Prostate gland (tissue), 2 donors: ENCODE measurements at regions not wholly inside any gene's neighbourhood (a gene's known extent, or its start where the extent isn't known, plus 50 kb on each side); places are given as distances from the start of the nearest gene placed in this dataset.

ENCODE experiments used
- POLR2A ChIP-seq: fragments of 450-650 bp; IDR thresholded peaks from one replicate; pipeline ENCODE4 v1.6.1; 2016; ENCODE audit warnings: antibody characterized with exemption, mild to moderate bottlenecking
- POLR2AphosphoS5 ChIP-seq: sonication (generic); formaldehyde crosslinking; IDR thresholded peaks from one replicate; pipeline ENCODE4 v1.6.1; 2017; ENCODE audit warnings: antibody characterized with exemption
- TF ChIP-seq, protein P1 (sequence below), 4 experiments: fragments of 200-600 bp in 2 of 4; fragments of 450-650 bp in 2 of 4; sonication (generic) in 2 of 4; IDR thresholded peaks; 1 replicate in 3 of 4; 2 replicates in 1 of 4; pipeline ENCODE4 v1.5.1; 2016 to 2019; ENCODE audit warnings: antibody characterized with exemption in 4 of 4, mild to moderate bottlenecking in 2 of 4, moderate library complexity in 2 of 4

DNA sequence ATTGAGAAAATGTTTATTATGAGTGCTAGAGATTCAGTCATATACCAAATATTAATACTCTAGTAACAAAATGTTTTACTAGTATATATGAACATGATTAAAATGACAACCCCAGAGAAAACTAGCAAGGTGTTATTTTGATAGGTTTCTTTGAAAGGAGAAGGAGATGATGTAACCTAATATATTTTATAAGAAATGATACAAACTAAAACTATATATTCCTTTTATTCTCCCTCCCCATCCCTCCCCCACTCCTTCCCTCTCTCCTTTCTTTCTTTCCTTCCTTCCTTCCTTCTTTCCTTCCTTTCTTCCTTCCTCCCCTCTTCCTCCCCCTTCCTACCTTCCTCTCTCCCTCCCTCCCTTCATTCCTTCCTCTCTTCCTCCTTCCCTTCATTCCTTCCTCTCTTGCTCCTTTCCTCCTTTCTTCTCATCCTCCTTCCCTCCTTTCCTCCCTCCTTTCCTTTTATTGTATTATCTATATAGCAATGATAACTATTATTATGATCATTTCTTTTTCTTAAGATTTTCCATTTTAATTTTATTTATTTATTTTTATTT, 215.3 kb upstream of the MEF2C start:
- TF ChIP-seq, protein P1, sequence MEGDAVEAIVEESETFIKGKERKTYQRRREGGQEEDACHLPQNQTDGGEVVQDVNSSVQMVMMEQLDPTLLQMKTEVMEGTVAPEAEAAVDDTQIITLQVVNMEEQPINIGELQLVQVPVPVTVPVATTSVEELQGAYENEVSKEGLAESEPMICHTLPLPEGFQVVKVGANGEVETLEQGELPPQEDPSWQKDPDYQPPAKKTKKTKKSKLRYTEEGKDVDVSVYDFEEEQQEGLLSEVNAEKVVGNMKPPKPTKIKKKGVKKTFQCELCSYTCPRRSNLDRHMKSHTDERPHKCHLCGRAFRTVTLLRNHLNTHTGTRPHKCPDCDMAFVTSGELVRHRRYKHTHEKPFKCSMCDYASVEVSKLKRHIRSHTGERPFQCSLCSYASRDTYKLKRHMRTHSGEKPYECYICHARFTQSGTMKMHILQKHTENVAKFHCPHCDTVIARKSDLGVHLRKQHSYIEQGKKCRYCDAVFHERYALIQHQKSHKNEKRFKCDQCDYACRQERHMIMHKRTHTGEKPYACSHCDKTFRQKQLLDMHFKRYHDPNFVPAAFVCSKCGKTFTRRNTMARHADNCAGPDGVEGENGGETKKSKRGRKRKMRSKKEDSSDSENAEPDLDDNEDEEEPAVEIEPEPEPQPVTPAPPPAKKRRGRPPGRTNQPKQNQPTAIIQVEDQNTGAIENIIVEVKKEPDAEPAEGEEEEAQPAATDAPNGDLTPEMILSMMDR (IDR thresholded peaks at IDR 0.05) = no peak
- TF ChIP-seq POLR2A (no peak), POLR2AphosphoS5 (no peak)
